Progenitor cell of endocrine pancreas (in vitro differentiated cells): ENCODE measurements at regions not wholly inside any gene's neighbourhood (a gene's known extent, or its start where the extent isn't known, plus 50 kb on each side); places are given as distances from the start of the nearest gene placed in this dataset.

ENCODE experiments used
- DNase-seq: peaks from one replicate; pipeline ENCODE4 v3.0.0; 2021; ENCODE audit warnings: low spot score; ENCODE audit not compliant: unreplicated experiment
- H3K27ac Mint-ChIP-seq: 2 replicates; pipeline ENCODE4 v1.8.0; 2021; ENCODE audit warnings: mild to moderate bottlenecking, moderate library complexity, mixed read lengths
- H3K27me3 Mint-ChIP-seq: 2 replicates; pipeline ENCODE4 v1.8.0; 2021; ENCODE audit warnings: mixed read lengths
- H3K36me3 Mint-ChIP-seq: 2 replicates; pipeline ENCODE4 v1.8.0; 2022; ENCODE audit warnings: mixed read lengths; ENCODE audit not compliant: insufficient read depth
- H3K4me1 Mint-ChIP-seq: 2 replicates; pipeline ENCODE4 v1.8.0; 2021; ENCODE audit warnings: low read depth, mixed read lengths
- H3K4me3 Mint-ChIP-seq: 2 replicates; pipeline ENCODE4 v1.8.0; 2021; ENCODE audit warnings: low read depth, mild to moderate bottlenecking, moderate library complexity, mixed read lengths
- H3K9me3 Mint-ChIP-seq: 2 replicates; pipeline ENCODE4 v1.8.0; 2021; ENCODE audit warnings: low read depth, mixed read lengths
- TF ChIP-seq, protein P1 (sequence below): fragments of 200-600 bp; sonication (generic); IDR thresholded peaks from one replicate; pipeline ENCODE4 v1.5.0; 2021; ENCODE audit warnings: antibody characterized with exemption, mild to moderate bottlenecking; ENCODE audit not compliant: unreplicated experiment

- Mint-ChIP-seq H3K4me3 (no peak overlapping the region), H3K27me3 (peaks cover 14% of the 10 kb centered on the region), H3K27ac (no peak overlapping the region), H3K36me3 (peaks cover 6% of the 10 kb centered on the region), H3K4me1 (peaks cover 35% of the 10 kb centered on the region), H3K9me3 (no peaks in the 10 kb centered on the region)
- DNase-seq = no peak
- TF ChIP-seq, protein P1, sequence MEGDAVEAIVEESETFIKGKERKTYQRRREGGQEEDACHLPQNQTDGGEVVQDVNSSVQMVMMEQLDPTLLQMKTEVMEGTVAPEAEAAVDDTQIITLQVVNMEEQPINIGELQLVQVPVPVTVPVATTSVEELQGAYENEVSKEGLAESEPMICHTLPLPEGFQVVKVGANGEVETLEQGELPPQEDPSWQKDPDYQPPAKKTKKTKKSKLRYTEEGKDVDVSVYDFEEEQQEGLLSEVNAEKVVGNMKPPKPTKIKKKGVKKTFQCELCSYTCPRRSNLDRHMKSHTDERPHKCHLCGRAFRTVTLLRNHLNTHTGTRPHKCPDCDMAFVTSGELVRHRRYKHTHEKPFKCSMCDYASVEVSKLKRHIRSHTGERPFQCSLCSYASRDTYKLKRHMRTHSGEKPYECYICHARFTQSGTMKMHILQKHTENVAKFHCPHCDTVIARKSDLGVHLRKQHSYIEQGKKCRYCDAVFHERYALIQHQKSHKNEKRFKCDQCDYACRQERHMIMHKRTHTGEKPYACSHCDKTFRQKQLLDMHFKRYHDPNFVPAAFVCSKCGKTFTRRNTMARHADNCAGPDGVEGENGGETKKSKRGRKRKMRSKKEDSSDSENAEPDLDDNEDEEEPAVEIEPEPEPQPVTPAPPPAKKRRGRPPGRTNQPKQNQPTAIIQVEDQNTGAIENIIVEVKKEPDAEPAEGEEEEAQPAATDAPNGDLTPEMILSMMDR = no peak
Observed at GRCh38 chr3:124386996-124387595, 343.2 kb upstream of the UMPS start.

DNA sequence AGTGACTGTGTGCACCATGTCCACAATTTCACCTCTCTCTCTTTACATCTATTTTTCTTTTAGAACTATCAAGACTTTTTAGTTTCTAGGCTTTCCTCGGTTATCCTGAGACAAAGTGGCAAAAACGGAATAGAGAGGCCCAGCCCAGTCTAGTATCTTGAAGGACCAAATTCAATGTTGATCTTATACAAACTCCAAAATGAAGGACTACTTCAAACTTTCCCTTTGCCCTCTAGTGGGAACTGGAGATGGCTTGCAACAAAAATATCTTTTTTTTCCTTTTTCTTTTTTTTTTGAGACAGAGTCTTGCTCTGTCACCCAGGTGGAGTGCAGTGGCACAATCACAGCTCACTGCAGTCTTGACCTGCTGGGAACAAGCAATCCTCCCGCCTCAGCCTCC, 338.5 kb upstream of the UMPS start:
- H3K27ac Mint-ChIP-seq = no peak overlapping the region
- TF ChIP-seq, protein P1 = peak; percentile 40
- H3K36me3 Mint-ChIP-seq = peaks cover 14% of the 10 kb centered on the region
- no peaks in the 10 kb centered on the region for H3K9me3 Mint-ChIP-seq
- H3K4me1 Mint-ChIP-seq = peaks cover 46% of the 10 kb centered on the region
- H3K4me3 Mint-ChIP-seq = no peak overlapping the region
- peaks cover 16% of the 10 kb centered on the region for H3K27me3 Mint-ChIP-seq
- no peak for DNase-seq

DNA sequence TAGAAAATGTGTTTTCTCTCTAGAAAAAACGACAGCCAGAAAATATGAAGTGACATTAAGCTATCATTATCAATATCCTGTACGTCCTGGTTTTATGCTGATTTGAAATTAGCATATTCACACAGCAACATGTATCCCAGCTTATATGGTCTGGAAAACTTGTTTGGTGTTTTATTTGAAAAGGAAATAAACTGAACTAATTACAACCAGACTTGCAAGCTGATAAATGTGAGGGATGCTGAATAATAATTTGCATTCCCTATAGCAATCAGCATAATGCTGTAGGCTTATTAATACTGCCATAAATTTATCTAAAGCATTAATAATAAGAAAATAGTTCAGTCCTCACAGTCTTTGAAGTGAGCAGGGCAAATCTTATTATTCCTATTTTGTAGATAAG, 336.9 kb upstream of the UMPS start:
- H3K27me3 Mint-ChIP-seq = peaks cover 12% of the 10 kb centered on the region
- H3K4me1 Mint-ChIP-seq = peaks cover 58% of the 10 kb centered on the region
- no peak overlapping the region for H3K27ac Mint-ChIP-seq
- TF ChIP-seq, protein P1 = no peak
- DNase-seq = no peak
- no peak overlapping the region for H3K4me3 Mint-ChIP-seq
- no peaks in the 10 kb centered on the region for H3K9me3 Mint-ChIP-seq
- H3K36me3 Mint-ChIP-seq = peaks cover 13% of the 10 kb centered on the region

GRCh38 chr3:124395162-124395561, 335.1 kb upstream of the UMPS start:
- H3K4me3 Mint-ChIP-seq = no peak overlapping the region

DNA sequence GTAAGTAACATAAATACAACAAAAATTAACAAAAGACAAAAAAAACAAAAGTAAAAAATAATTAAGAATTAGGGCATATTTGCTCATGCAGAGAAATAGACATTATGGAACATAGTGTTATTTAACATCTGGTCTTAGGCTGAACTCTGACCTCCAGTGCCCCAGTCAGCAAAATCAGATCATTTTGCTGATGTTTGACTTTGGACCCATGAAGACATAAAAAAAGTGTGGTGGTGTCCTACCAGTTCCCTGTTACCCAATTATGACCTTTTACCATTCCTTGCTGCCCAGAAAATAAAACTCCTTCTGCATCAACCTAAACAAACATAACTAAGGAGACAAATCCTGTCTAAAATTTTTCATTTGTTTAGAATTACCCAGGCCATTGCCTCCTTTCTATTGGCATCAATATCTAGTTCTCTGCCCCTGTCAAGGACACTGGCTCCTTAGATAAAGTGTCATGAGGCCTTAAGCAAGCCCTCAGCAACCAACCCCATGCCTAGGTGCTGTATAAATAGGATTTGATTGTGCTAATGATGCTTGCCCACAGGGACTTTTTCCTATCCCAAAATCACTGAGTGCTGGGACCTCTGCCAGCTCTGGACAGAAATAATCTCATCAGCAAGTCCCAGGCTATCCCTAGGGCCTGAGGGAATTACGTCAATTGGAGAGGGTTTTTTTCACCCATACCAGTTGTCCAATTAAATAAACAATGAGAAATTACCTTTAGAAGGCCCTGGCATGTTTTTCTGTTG, 334.5 kb upstream of the UMPS start:
- Mint-ChIP-seq H3K27ac (no peak overlapping the region), H3K4me1 (peaks cover 46% of the 10 kb centered on the region), H3K27me3 (peaks cover 7% of the 10 kb centered on the region), H3K36me3 (peaks cover 23% of the 10 kb centered on the region), H3K9me3 (no peaks in the 10 kb centered on the region), H3K4me3 (no peak overlapping the region)
- DNase-seq = no peak
- TF ChIP-seq, protein P1 = no peak

More at GRCh38 chr3:124395162-124395561, 335.1 kb upstream of the UMPS start:
- H3K27ac Mint-ChIP-seq = no peak overlapping the region
- H3K27me3 Mint-ChIP-seq = peaks cover 7% of the 10 kb centered on the region
- peaks cover 19% of the 10 kb centered on the region for H3K36me3 Mint-ChIP-seq
- TF ChIP-seq, protein P1 = no peak
- H3K4me1 Mint-ChIP-seq = peaks cover 51% of the 10 kb centered on the region
- H3K9me3 Mint-ChIP-seq = no peaks in the 10 kb centered on the region
- DNase-seq = no peak
